ENCODE measurements at regions not wholly inside any gene's neighbourhood (a gene's known extent, or its start where the extent isn't known, plus 50 kb on each side); places are given as distances from the start of the nearest gene placed in this dataset.

DNA sequence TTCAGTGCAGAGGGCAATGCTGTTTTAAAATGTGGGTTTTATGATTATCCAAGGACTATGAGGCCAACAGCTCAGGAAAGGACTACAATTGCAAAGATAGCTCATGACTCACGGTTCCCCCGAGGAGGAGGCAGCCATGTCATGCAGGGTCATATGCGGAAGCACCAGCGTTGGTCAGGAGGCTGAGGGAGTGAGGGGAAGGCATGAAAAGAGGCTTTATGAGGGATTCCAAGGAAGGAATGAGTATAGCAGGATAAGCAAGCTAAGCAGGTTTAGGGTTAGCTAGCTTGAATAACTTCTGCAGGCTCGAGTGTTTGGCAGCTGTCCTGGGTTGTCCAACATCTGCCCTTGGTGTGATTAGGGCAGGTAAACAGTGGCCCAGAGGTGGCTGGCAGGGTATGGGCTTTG lies 495.1 kb downstream of the SETD4 start:
- TF ChIP-seq RAD21 (IDR thresholded peaks at IDR 0.05; ENCODE audit: low read length) (no peak), JUND (IDR thresholded peaks at IDR 0.05) (peak; percentile 56), POLR2AphosphoS5 (IDR thresholded peaks at IDR 0.05; ENCODE audit: low read depth, low read length) (no peak), SIN3A (IDR thresholded peaks at IDR 0.05; ENCODE audit: borderline replicate concordance, low read depth, low read length) (no peak), NRF1 (IDR thresholded peaks at IDR 0.05; ENCODE audit: low read depth, low read length) (no peak), MXI1 (IDR thresholded peaks at IDR 0.05; ENCODE audit: low read depth, low read length) (no peak), USF2 (IDR thresholded peaks at IDR 0.05; ENCODE audit: borderline replicate concordance, low read depth, low read length) (no peak), RXRA (IDR thresholded peaks at IDR 0.05; ENCODE audit: borderline replicate concordance, low read depth) (peak; percentile 48; the same call in 1 of the 2 replicates), GABPA (IDR thresholded peaks at IDR 0.05; ENCODE audit: low read depth) (no peak), TAF1 (IDR thresholded peaks at IDR 0.05; ENCODE audit: borderline replicate concordance, low read depth, low read length) (no peak)
- TF ChIP-seq, protein P1, sequence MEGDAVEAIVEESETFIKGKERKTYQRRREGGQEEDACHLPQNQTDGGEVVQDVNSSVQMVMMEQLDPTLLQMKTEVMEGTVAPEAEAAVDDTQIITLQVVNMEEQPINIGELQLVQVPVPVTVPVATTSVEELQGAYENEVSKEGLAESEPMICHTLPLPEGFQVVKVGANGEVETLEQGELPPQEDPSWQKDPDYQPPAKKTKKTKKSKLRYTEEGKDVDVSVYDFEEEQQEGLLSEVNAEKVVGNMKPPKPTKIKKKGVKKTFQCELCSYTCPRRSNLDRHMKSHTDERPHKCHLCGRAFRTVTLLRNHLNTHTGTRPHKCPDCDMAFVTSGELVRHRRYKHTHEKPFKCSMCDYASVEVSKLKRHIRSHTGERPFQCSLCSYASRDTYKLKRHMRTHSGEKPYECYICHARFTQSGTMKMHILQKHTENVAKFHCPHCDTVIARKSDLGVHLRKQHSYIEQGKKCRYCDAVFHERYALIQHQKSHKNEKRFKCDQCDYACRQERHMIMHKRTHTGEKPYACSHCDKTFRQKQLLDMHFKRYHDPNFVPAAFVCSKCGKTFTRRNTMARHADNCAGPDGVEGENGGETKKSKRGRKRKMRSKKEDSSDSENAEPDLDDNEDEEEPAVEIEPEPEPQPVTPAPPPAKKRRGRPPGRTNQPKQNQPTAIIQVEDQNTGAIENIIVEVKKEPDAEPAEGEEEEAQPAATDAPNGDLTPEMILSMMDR (IDR thresholded peaks at IDR 0.05), result no peak

Measured in SK-N-SH (cell line).